Frontal cortex (tissue), 3 donors: ENCODE measurements at regions not wholly inside any gene's neighbourhood (a gene's known extent, or its start where the extent isn't known, plus 50 kb on each side); places are given as distances from the start of the nearest gene placed in this dataset.
"Not testable (repeated sequence)": the region's sequence is repeated elsewhere in the genome, so short reads cannot be mapped to it uniquely, and the experiment has no call there.

Experiments used
- DNase-seq, 2 donors: peaks; one replicate each; pipeline ENCODE4 v3.0.0; 2012; ENCODE audit warnings: low spot score in 2 of 2
- FAIRE-seq: peaks from 2 replicates; lab custom pipeline; 2012; peaks lifted over from hg19 to GRCh38; lab: Jason Lieb, UNC
- donor health status: control.
- donor health status: control.
- donor health status: control.

- DNase-seq, result no peak
- FAIRE-seq, result no peak
These were observed 419.2 kb downstream of the OLFM4 start for GRCh38 chr13:53447863-53448262.

GRCh38 chr13:53452263-53452808, 423.7 kb downstream of the OLFM4 start:
- DNase-seq, FAIRE-seq: not testable (repeated sequence)

GRCh38 chr13:53460796-53461195, 432.2 kb downstream of the OLFM4 start:
- FAIRE-seq (no peak), DNase-seq (no peak)

GRCh38 chr13:53463106-53463505, 434.5 kb downstream of the OLFM4 start:
- no peak for FAIRE-seq
- DNase-seq, result no peak

- FAIRE-seq (no peak), DNase-seq (no peak)
These were observed 438.0 kb downstream of the OLFM4 start for GRCh38 chr13:53466576-53466975.

GRCh38 chr13:53473397-53473796, 444.8 kb downstream of the OLFM4 start:
- FAIRE-seq, result no peak
- DNase-seq, result no peak

- no peak for DNase-seq
- no peak for FAIRE-seq
These were observed 446.3 kb downstream of the OLFM4 start for GRCh38 chr13:53474878-53475277.

- FAIRE-seq (no peak), DNase-seq (no peak)
These were observed 462.1 kb downstream of the OLFM4 start for GRCh38 chr13:53490752-53491151.

- no peak for FAIRE-seq
- no peak for DNase-seq
These were observed 465.8 kb downstream of the OLFM4 start for GRCh38 chr13:53494406-53494805.

- FAIRE-seq (no peak), DNase-seq (no peak)
These were observed 471.0 kb downstream of the OLFM4 start for GRCh38 chr13:53499576-53500133.

GRCh38 chr13:53501387-53501786, 472.8 kb downstream of the OLFM4 start:
- FAIRE-seq, result no peak
- no peak for DNase-seq

- FAIRE-seq (no peak), DNase-seq (no peak)
These were observed 479.1 kb downstream of the OLFM4 start for GRCh38 chr13:53507741-53508140.

GRCh38 chr13:53512635-53513034, 484.0 kb downstream of the OLFM4 start:
- DNase-seq (no peak), FAIRE-seq (no peak)

- no peak for DNase-seq
- FAIRE-seq, result no peak
These were observed 484.6 kb downstream of the OLFM4 start for GRCh38 chr13:53513226-53513625.

GRCh38 chr13:53520132-53520531, 491.5 kb downstream of the OLFM4 start:
- DNase-seq (no peak), FAIRE-seq (no peak)

GRCh38 chr13:53522034-53522433, 493.4 kb downstream of the OLFM4 start:
- no peak for FAIRE-seq
- DNase-seq, result no peak

- DNase-seq (no peak), FAIRE-seq (no peak)
These were observed 509.0 kb downstream of the OLFM4 start for GRCh38 chr13:53537586-53537985.

- FAIRE-seq (no peak), DNase-seq (no peak)
These were observed 516.8 kb downstream of the OLFM4 start for GRCh38 chr13:53545340-53545941.

- no peak for DNase-seq
- FAIRE-seq, result no peak
These were observed 531.9 kb downstream of the OLFM4 start for GRCh38 chr13:53560556-53560955.

- DNase-seq, result no peak
- FAIRE-seq, result no peak
These were observed 533.8 kb downstream of the OLFM4 start for GRCh38 chr13:53562419-53562818.

GRCh38 chr13:53568491-53568890, 539.9 kb downstream of the OLFM4 start:
- no peak for FAIRE-seq
- no peak for DNase-seq

- DNase-seq, result no peak
- no peak for FAIRE-seq
These were observed 540.8 kb downstream of the OLFM4 start for GRCh38 chr13:53569453-53569852.
